ENCODE measurements at regions not wholly inside any gene's neighbourhood (a gene's known extent, or its start where the extent isn't known, plus 50 kb on each side); places are given as distances from the start of the nearest gene placed in this dataset.

GRCh38 chr6:139567095-139567494, 192.6 kb upstream of the CITED2 start:
- ChIA-PET POLR2A (interaction anchor here (0.5 to 1.7 kb wide), 4 partner anchors 10 to 193 kb away, joined by 3 to 5 read pairs (median 3); partner anchors contain the start of gene CITED2), CTCF (ENCODE audit: low intra/inter-chr PET ratio) (no interaction called here)
- intact Hi-C loops (cut with micrococcal nuclease) = no loop called here
- no peaks in the 10 kb centered on the region for H3K9me3 ChIP-seq (replicated peaks; ENCODE audit: control insufficient read depth, insufficient read depth, low read depth, low read length)
- 0 out of 2 replicates have a peak overlapping the region, but pooled peaks have one; percentile 35 for H2AFZ ChIP-seq (ENCODE audit: low read depth, low read length)
- H3K79me2 ChIP-seq (ENCODE audit: control insufficient read depth, insufficient read depth, low read length) = no peaks in the 10 kb centered on the region
- TF ChIP-seq XRCC5 (IDR thresholded peaks at IDR 0.05; ENCODE audit: low read depth, low read length) (no peak), HDAC1 (IDR thresholded peaks at IDR 0.05) (no peak), ZNF57 (CRISPR knock-in tag; IDR thresholded peaks at IDR 0.05) (no peak)
- DNase-seq (ENCODE audit: extremely low read depth in 1 of 4, low spot score in 3 of 4) (no peak), FAIRE-seq (no peak), ATAC-seq (0 out of 3 replicates have a peak, but pooled peaks have one; percentile 28)
- no peaks in the 10 kb centered on the region for H3K9me1 ChIP-seq (ENCODE audit: control insufficient read depth, insufficient read depth, low read length)
- H3K27ac ChIP-seq (ENCODE audit: extremely low read depth, low read depth, low read length) = no peak overlapping the region
- no peak overlapping the region for H3K4me3 ChIP-seq
- WGBS (ENCODE audit: insufficient coverage, low coverage, missing lambda C conversion rate) = 95% methylated on average over 3 of the region's 3 CpGs
- in situ Hi-C loops (cut with MboI) = no loop called here
- BruUV-seq (replicated peaks) = no TSS peak
- no peaks in the 10 kb centered on the region for H4K20me1 ChIP-seq (replicated peaks; ENCODE audit: control insufficient read depth, insufficient read depth, low read length)
- no peaks in the 10 kb centered on the region for H3K27me3 ChIP-seq (ENCODE audit: control insufficient read depth in 2 of 2, insufficient read depth in 2 of 2, low read length in 2 of 2)
- peaks cover 4 to 18% of the 10 kb centered on the region in 2 experiments; a peak in 4 of 5 replicates for H3K4me1 ChIP-seq (replicated peaks in 1 of 2; ENCODE audit: control insufficient read depth in 2 of 2, insufficient read depth in 2 of 2, low read length in 2 of 2)
- no peak overlapping the region for H3K9ac ChIP-seq (ENCODE audit: insufficient read depth in 1 of 2, low read depth in 2 of 2, low read length in 2 of 2)
- no peak overlapping the region for H3K4me2 ChIP-seq (ENCODE audit: insufficient read depth, low read length)
- H3K36me3 ChIP-seq (ENCODE audit: control insufficient read depth, insufficient read depth, low read length) = no peaks in the 10 kb centered on the region

- Histone ChIP-seq H3K27me3 (ENCODE audit: control insufficient read depth in 2 of 2, insufficient read depth in 2 of 2, low read length in 2 of 2) (no peaks in the 10 kb centered on the region), H3K4me2 (ENCODE audit: insufficient read depth, low read length) (no peak overlapping the region), H3K9me1 (ENCODE audit: control insufficient read depth, insufficient read depth, low read length) (no peaks in the 10 kb centered on the region), H3K4me1 (replicated peaks in 1 of 2; ENCODE audit: control insufficient read depth in 2 of 2, insufficient read depth in 2 of 2, low read length in 2 of 2) (peaks cover 4 to 15% of the 10 kb centered on the region in 2 experiments; a peak in 4 of 5 replicates), H3K36me3 (ENCODE audit: control insufficient read depth, insufficient read depth, low read length) (no peaks in the 10 kb centered on the region), H3K79me2 (ENCODE audit: control insufficient read depth, insufficient read depth, low read length) (no peaks in the 10 kb centered on the region), H2AFZ (ENCODE audit: low read depth, low read length) (no peak overlapping the region), H3K4me3 (no peak overlapping the region), H3K9ac (ENCODE audit: insufficient read depth in 1 of 2, low read depth in 2 of 2, low read length in 2 of 2) (no peak overlapping the region), H4K20me1 (replicated peaks; ENCODE audit: control insufficient read depth, insufficient read depth, low read length) (no peaks in the 10 kb centered on the region), H3K27ac (ENCODE audit: extremely low read depth, low read depth, low read length) (no peak overlapping the region), H3K9me3 (replicated peaks; ENCODE audit: control insufficient read depth, insufficient read depth, low read depth, low read length) (peaks cover 1% of the 10 kb centered on the region; the same call in 1 of the 2 replicates)
- ChIA-PET CTCF (ENCODE audit: low intra/inter-chr PET ratio) (no interaction called here), POLR2A (interaction anchor here (1.4 to 1.7 kb wide), 2 partner anchors 32 to 191 kb away, joined by 4 to 5 read pairs; partner anchors contain the start of gene CITED2)
- BruUV-seq (replicated peaks) = no TSS peak
- intact Hi-C loops (cut with micrococcal nuclease) = no loop called here
- DNase-seq (ENCODE audit: extremely low read depth in 1 of 4, low spot score in 3 of 4) = no peak
- peak; percentile 25; the same call in 1 of the 3 replicates for ATAC-seq
- in situ Hi-C loops (cut with MboI) = no loop called here
- FAIRE-seq = no peak
- 0% methylated on average over 1 of the region's 1 CpG for WGBS (ENCODE audit: insufficient coverage, low coverage, missing lambda C conversion rate)
- no peak for TF ChIP-seq ATF6 (CRISPR knock-in tag; IDR thresholded peaks at IDR 0.05)
- no peak for TF ChIP-seq ZNF124 (CRISPR knock-in tag; IDR thresholded peaks at IDR 0.05)
- TF ChIP-seq EWSR1 (IDR thresholded peaks at IDR 0.05; ENCODE audit: borderline replicate concordance, low read depth, partially characterized antibody) = no peak
Measured at GRCh38 chr6:139565591-139565990, 191.1 kb upstream of the CITED2 start.

All from K562 (cell line).